HG02588 (cell line): ENCODE measurements at regions not wholly inside any gene's neighbourhood (a gene's known extent, or its start where the extent isn't known, plus 50 kb on each side); places are given as distances from the start of the nearest gene placed in this dataset.

ENCODE experiments used
- ATAC-seq: cut with Tn5 transposase; IDR thresholded peaks from one replicate; pipeline ENCODE4 v1.9.1; 2021; ENCODE audit warnings: mild to moderate bottlenecking, moderate library complexity; ENCODE audit not compliant: unreplicated experiment

DNA sequence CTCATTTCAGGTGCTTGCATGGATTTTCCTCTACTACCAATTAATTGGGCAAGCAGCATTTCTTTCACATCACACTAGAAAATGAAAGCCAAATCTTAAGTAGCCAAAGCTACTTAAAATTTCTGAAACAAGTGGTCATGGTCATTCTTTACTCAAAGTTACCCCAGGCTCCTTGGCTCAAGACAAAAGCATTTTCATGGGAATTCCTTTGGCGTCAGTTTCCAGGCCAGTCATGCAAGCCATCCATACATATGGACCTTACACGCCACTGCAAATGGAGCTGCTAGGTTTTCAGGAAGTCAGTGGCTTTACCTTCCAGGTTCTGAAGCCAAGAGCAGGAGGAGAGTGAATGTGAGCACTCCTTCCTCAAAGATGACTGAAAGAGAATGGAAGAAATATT is 83.7 kb upstream of the IL12A start:
- ATAC-seq: no peak

DNA sequence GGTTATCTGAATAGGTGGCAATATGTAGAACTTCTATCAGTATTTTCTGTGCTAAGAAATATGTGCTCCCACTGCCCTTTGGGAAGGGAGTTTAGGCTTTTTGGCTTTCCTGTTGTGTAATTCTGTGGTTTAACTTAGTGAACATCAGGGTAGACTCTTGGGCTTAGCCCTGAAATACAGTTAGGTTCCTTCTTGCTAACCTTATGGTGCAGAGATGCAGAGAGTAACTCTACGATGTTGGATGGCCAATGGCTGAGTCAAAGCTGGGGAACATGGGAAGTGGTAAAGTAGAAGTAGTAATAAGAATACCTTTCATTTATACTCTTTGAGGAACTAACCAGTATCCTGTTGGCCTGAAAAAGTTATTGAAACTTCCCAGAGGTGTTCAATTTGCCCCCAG is 80.8 kb upstream of the IL12A start:
- no peak for ATAC-seq

DNA sequence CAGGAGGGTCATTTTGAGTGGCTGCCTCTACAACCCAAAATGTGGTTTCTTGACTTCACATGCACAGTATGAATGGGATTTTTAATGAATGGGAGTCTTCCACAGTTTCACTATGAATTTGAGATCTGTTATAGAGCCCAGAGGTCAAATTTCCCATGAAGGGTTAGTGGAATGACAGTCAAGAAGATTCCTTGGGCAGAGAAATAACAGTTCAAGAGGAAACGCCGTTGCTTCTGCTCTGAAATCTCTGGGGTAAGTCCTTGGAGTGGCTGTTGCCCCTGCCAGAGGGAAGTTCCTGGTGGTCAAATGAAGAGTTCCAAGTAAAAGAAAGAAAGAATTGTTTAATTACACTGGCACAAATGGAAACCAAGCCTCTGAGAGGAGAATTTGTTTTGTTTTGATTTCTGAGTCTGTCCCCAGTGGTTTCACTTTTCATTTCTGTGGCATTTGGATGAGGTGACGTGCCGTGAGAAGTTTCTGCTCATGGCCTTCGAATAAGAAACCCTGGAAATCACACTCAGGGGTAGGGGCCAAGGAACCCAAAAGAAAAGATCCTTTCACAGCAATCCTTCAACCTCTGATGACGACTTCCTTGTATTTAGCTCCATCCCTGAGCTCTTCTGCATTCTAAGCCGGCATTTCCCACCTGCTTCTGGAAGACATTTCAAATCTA is 77.5 kb upstream of the IL12A start:
- peak; percentile 72 for ATAC-seq

DNA sequence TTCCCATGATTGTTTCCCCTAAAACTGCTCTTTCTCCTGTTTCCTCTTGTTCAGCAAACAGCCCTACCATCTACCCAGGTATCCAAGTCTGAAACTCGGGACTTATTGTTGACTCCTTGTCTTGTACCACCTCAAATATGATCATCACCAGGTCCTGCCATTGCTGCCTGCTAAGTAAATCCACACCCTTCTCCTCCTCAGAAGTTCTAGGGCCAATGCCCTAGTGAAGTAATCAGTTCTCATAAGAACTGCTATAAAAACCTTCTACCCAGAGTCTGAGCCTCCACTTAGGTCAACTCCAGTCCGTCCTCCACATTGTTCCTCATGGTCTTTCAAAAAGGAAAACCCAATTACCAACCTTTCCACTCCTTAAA is 77.0 kb upstream of the IL12A start:
- ATAC-seq: no peak

DNA sequence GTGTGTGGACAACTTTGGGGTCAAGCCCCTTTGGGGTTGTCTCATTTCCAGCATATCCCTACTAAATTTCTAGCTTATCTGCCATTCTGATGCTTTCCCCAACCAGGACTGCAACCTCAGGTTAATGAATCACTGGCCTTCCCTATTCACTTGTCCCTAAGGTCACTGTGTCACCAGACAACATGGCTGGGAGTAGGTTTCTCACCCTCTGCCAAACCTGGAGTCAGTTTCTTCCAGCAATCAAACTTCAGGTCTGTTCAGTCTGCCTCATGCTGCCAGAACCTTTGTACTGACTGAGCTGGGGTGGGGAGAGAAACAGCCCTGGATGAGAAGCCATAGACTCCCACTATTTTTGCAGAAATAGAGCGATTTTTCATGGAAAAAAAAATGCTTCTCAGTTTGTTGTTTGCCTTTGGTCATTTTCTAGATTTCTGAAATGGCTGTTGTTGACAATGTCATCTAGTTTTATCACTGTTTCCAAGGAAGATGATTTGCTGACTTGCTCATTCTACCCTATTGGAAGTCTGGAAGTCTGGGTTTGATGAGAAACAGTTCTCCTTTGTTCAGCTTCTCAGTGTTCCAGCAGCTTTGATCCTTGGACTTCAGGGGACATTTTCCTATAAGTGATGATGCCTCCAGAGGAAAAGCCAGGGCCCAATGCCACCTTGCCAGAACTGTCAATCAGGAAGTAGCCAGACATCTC is 74.8 kb upstream of the IL12A start:
- ATAC-seq: no peak

DNA sequence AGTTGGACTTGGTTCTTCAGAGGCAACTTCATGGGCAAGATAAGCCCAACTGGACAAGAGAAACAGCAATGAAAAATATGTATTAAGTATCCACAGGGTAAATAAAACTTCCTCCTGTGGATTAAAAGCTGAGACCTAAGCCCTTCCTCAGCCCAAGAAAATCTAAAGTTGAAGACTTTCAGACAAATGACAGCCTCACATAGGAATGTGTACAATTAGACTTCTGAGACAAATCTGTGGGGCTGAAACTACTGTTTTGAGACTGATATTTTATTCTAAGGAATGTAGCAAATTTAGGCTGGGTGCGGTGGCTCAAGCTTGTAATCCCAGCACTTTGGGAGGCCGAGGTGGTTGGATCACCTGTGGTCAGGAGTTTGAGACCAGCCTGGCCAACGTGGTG is 74.2 kb upstream of the IL12A start:
- no peak for ATAC-seq

DNA sequence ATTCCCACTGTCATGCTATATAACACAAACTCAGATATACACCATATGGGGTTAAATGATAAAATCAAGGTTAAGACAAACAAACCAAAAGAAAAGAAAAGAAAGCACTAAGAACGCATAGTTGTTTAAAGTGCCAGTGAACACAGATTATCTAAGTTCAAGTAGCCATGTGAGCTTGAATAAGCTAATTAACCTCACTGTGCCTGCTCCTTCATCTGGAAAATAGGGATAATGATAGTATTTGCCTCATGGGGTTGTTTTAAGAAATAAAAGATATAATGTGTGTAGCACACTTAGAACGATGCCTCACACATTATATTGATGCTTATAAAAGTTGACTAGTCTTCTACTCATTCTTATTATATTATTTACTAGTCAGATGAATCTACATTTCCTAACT is 72.6 kb upstream of the IL12A start:
- no peak for ATAC-seq

DNA sequence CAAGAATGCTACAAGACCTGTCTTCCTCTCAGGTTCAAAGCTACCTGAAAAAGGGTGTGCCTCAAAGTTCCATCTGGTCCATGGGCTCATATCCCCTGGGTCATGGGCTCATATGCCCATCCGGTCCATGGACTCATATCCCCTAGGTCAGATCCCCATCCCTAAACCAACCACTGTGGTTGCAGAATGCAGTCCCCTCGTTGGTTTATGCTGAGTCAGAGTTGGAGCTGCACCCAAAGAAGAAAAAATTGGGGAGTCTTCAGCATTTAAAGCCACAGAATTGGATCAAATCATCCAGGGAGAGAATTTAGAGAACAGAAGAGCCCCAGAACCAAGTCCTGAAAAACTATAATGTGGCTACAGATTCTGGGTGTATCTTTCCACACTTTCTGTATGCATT is 71.5 kb upstream of the IL12A start:
- ATAC-seq: no peak

DNA sequence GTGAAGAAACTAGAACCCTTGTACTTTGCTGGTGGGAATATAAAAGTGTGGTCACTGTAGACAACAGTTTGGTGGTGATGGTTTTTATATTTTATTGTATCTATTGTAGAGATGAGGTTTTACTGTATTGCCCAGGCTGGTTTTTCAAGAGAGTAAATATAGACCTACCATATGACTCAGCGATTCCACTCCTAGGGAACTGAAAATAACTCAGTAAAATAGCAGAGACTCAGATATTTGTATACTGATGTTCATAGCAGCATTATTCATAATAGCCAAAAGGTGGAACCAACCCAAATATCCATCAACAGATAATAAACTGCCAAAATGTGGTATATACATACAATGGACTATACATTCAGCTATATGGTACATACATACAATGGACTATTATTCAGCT is 68.8 kb upstream of the IL12A start:
- peak; percentile 76 for ATAC-seq

DNA sequence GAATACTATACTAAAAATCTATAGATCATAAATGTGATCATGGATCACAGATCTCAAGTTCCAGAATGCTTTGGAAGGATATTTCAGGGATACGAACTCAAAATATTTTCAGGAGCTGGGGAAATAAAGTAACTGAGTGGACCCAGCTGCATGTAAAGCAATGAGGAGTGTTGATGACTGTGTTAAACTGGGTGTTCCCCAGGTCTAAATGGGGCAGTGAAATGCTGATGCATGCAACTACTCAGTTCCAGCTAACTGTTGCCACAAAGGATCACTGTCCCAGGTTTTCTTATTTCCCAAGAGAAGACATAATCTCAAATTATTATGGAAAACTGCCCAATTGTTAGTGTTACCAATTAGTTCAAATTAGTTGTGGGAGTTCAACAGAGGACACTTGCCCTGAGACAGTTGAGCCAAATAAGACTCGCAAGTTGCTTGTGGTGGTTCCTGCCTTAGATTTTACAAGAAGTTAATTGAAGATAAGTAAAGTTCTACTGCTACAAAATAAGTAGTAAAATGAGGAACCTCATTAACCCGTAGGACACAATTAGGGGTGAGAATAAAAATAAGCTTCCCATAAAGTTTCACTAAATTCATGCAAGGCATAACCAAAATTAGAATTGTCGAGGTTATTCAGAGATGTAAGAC is 66.3 kb upstream of the IL12A start:
- ATAC-seq: no peak

DNA sequence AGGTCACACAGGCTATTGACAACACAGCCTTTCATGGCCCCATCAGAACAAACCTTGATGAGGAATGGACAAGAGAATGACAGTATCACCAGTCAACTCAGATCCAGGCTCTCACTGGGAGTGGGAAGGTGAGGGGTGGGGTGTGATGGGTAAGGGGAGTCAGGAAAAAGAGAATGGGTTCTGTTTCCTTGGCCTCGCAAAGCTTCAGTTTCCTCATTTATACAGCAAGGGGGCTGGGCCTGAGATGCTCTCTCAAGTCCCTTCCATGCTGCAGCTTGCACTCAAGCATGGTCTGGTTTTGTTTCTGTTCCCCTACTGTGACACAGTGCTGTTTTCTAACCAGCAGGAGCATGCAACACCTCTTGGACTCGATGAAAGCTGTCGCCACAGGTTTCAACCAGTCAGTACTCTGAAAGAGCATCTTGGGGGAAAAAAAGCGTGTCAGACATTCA is 65.7 kb upstream of the IL12A start:
- ATAC-seq: peak; percentile 91

DNA sequence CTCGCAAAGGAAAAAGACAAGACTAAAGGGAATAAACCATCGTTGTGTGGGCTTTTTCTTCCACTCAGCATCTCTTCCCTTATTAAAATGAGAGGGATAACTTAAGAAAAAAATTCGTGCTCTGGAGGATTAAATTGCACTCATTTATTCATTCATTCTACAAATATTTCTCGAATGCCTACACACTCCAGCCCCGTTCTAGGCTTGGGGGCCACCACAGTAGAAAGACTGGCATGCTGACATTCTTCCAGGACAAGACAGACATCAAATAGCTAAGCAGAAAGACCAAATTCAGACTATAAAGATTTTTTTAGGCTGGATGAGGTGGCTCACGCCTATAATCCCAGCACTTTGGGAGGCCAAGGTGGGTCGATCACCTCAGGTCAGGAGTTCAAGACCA is 65.3 kb upstream of the IL12A start:
- no peak for ATAC-seq

DNA sequence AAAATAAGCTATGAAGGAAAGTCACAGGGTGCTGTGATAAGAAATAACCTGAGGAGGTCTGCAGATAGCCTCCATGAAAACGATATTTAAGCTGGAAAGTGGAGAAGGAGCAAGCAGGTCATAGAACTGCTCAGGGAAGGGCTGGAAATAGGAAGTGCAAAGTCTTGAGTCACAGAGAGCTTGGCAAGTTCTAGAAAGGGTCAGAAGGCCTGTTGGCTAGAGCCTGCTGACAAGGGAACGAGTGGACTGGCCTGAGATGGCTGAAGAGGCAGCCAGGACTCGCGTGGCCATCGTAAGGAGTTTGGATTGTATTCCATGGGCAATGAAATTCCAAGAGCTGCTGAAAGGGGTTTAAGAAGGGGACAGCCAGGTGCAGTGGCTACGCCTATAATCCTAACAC is 64.7 kb upstream of the IL12A start:
- no peak for ATAC-seq

DNA sequence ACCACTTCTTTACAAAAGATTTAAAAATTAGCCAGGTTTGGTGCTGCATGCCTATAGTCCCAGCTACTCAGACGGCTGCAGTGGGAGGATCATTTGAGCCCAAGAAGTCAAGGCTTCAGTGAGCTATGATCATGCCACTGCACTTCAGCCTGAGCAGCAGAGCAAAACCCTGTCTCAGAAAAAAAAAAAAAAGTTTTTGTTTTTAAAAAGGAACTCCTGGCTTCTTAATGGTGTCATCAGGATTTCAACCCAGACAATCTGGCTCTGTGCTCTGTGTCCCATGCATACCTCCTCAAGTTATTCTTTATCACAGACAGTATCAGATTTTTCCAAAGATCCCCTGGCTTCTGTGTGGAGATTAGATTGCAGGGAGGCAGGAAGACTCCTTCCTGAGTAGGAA is 64.2 kb upstream of the IL12A start:
- ATAC-seq: no peak

DNA sequence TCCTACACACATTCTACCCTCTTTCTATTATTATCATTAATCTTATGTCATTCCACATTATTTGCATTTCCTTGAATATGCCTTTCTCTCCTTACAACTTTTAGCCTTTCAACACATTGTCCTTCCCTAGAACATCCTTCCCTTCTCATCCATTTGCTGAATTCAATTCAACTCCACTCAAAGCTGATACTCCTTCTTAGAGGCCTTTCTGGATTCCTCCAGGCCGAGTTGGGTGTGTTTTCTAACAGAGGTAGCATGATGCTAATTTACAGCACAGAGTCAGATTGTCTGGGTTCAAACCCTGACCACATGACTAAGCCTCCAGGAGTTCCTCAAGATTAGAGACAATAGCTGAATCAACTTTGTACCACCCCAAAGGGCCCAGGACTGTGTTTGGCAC is 63.4 kb upstream of the IL12A start:
- no peak for ATAC-seq

DNA sequence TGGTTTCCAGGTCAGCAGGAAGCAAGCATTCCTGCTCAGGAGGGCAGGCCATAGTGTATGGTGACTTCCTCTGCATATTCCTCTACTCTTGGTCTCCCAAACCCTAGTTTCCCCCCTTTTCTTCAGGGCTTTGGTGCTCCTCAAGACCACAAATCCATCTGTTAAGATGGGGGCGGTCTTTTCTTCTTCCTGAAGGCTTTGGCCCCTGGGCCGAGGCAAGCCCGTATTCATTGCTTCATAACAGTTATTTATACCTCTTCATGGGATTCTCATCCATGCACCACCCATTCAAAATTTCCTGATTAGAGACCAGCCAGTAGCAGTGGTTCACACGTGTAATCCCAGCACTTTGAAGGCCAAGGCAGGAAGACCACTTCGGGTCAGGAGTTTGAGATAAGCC is 62.1 kb upstream of the IL12A start:
- ATAC-seq: no peak

DNA sequence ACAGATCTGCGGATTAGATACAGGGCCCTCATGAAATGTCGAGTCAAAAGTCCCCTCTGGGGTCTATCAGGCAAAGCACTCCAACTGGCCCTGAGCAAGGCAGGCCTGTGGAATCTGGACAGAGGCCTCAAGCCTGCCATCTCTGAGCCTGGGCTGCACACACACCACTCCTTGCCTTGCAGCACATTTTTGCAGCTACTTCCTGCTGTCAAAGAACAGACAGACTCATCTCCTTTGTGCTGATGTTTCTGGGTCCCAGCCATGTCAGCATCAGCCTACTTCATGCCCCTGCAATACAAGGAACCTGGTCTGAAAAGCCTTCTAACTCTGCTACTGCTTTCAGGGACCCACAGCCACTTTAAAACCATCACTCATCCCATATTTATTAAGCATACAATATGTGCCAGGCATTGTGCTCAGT is 60.6 kb upstream of the IL12A start:
- ATAC-seq: no peak

DNA sequence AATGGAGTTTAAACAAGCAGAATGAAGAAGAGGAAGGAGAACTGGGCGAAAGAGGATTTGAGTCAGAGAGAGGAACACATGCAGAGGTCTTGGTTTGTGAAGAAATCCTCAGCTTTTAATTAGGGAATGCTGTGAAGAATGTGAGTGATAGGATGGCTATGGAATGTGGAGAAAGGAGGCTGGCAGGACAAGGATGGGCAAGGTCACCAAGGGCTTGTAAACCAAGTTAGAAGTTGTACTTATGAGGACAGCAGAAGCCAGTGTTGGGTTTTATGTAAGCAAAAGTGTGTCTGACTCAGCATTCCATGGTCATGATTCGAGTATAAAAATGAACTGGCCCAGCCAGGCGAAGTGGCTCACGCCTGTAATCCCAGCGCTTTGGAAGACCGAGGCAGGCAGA is 60.0 kb upstream of the IL12A start:
- ATAC-seq: no peak

DNA sequence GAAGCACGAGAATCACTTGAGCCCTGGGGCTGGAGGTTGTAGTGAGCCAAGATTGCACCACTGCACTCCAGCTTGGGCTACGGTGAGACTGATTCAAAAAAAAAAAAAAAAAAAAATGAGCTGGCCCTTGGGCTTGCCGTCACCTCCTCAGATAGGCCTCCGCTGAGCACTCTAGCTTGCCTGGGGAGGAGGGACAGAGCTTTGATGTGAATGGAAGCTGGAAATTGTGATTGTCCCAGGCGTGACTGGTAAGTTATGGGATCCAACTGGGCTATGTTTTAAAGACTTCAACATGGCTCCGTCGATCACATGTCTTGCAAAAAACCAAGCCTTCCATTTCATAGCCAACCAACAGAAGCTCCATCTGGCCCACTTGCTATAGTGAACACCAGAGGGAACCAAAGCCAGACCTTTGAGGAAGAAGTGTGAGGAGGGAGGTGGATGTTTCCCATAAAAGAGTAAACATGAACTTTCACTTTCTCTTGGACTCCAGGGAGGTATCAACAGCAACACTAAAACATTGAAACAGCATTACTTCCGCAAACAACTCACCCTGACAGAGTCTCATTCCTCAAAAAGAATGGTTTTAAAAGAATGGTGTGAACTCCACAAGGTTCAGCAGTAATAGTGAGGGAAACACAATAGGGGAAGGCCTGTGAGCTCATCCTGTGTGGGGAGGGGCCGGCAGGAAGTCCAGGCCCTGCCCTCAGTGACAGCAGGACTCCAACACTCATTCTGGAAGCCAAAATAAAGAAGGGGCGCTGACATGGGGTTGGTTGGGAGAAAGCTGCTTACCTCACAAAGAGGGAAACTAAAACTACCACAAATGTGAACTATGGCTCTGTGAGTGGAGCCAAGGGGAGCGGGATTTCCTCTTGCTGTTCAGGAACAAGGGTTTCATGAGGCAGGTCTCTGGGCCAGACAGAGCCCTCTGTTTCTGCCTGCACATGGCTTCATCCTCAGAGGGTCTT is 59.2 kb upstream of the IL12A start:
- ATAC-seq: peak; percentile 68

DNA sequence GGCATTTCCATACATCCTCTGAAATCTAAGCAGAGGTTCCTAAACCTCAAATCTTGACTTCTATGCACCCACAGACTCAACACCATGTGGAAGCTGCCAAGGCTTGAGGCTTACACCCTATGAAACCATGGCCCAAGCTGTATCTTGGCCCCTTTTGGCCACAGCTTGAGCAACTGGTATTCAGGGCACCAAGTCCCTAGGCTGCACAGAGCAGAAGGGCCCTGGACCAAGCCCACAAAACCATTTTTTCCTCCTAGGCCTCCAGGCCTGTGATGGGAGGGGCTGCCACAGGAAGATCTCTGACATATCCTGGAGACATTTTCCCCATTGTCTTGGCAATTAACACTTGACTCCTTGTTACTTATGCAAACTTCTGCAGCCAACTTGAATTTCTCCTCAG is 54.4 kb upstream of the IL12A start:
- no peak for ATAC-seq

DNA sequence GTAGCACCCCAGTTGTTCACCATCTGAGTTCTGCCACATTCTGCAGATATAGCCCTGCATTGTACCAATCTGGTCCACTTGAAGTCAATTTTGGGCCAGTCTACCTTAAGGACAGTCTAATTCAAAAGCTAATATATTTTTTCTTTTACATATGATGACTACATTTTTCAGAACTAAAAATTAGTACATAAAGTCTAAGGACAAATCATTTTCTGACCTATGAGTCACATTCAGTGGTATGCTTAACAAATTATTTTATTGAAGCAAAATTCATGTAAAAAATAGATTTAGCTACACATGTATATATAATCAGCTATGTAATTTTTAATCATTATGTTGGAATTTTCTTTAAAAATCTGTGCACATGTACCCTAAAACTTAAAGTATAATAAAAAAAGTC is 52.1 kb upstream of the IL12A start:
- no peak for ATAC-seq
